ENCODE measurements at regions not wholly inside any gene's neighbourhood (a gene's known extent, or its start where the extent isn't known, plus 50 kb on each side); places are given as distances from the start of the nearest gene placed in this dataset.

DNA sequence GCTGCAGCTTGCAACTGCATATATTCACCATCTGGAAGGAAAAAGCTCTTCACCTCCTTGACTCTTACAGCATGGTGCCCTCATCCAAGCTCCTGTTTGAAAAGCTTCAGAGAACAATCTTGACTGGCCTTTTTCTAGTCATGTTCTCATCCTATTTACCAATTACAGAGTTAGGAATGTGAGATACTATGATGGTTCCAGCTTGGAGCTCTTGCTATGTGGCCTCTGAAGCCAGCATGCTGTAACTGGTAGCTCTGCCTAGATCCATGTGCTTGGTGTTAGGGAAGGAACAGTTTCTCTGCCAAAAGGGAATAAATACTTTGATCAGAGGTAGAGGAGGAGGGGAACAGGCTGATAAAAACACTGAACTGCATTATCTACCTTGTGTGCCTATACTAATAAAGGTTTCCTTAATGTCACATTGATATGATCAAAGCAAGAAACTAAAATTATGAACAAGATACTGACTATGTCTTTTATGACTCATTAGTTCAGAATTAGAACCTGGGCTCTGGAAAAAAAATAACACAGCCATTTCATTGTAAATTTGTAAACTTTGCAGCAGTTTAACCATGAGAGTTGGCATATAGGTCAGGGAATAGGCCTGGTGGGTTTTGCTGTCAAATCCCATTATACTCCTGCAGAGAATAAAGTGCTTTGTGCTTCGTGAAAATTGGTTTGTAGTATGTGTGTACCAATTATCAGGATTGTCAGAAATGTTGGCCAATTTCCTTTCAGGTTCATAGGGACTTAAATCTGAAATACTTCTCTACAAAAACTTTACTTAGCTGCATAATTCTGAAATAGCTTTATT, 92.7 kb downstream of the LEPR start:
- TF ChIP-seq EZH2 (optimal IDR thresholded peaks at IDR 0.05; ENCODE audit: low read depth, low read length) = no peak
- TF ChIP-seq EZH2phosphoT487 (IDR thresholded peaks at IDR 0.05; ENCODE audit: low read length) = no peak
- TF ChIP-seq, protein P1, sequence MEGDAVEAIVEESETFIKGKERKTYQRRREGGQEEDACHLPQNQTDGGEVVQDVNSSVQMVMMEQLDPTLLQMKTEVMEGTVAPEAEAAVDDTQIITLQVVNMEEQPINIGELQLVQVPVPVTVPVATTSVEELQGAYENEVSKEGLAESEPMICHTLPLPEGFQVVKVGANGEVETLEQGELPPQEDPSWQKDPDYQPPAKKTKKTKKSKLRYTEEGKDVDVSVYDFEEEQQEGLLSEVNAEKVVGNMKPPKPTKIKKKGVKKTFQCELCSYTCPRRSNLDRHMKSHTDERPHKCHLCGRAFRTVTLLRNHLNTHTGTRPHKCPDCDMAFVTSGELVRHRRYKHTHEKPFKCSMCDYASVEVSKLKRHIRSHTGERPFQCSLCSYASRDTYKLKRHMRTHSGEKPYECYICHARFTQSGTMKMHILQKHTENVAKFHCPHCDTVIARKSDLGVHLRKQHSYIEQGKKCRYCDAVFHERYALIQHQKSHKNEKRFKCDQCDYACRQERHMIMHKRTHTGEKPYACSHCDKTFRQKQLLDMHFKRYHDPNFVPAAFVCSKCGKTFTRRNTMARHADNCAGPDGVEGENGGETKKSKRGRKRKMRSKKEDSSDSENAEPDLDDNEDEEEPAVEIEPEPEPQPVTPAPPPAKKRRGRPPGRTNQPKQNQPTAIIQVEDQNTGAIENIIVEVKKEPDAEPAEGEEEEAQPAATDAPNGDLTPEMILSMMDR (IDR thresholded peaks at IDR 0.05; ENCODE audit: low read length) = no peak
- DNase-seq = no peak
- Histone ChIP-seq H3K4me2 (ENCODE audit: low read depth, low read length) (no peak overlapping the region), H3K79me2 (ENCODE audit: low read length) (no peaks in the 10 kb centered on the region), H3F3A (ENCODE audit: insufficient read depth, low read length) (no peaks in the 10 kb centered on the region), H3K9me3 (replicated peaks; ENCODE audit: insufficient read depth, low read length) (no peaks in the 10 kb centered on the region), H3K27ac (ENCODE audit: low read length) (no peak overlapping the region), H3K4me1 (ENCODE audit: low read length) (no peaks in the 10 kb centered on the region), H3K36me3 (replicated peaks; ENCODE audit: insufficient read depth, low read length) (no peaks in the 10 kb centered on the region), H2AFZ (ENCODE audit: low read length) (no peak overlapping the region), H4K20me1 (ENCODE audit: insufficient read depth, low read length) (no peaks in the 10 kb centered on the region), H3K9me2 (replicated peaks; ENCODE audit: insufficient read depth, low read length) (no peaks in the 10 kb centered on the region), H3K9ac (ENCODE audit: low read length) (no peak overlapping the region), H3K27me3 (replicated peaks; ENCODE audit: insufficient read depth, low read length) (no peaks in the 10 kb centered on the region), H3K4me3 (ENCODE audit: low read length) (no peak overlapping the region)

DNA sequence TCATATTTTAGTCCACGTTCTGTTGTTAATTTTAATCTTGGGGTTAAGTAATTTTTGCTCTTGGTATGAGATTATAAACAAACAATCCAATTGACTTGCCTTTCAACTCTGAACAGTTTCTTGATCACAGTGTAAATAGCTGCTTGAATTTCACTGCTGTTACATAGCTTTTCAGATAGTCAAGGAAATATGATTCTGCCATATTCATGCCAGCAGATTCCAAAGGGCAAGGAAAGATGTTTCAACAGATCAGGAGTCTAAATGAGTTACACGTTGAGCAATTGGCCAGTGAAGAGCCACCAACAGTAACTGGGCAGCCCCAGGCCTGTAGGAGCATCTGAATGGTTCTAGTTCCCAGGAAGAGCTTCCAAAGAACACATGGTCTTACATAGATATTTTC, 93.6 kb downstream of the LEPR start:
- Histone ChIP-seq H3K27me3 (replicated peaks; ENCODE audit: insufficient read depth, low read length) (no peaks in the 10 kb centered on the region), H3K36me3 (replicated peaks; ENCODE audit: insufficient read depth, low read length) (no peaks in the 10 kb centered on the region), H3K4me1 (ENCODE audit: low read length) (no peaks in the 10 kb centered on the region), H3K9me2 (replicated peaks; ENCODE audit: insufficient read depth, low read length) (no peaks in the 10 kb centered on the region), H2AFZ (ENCODE audit: low read length) (no peak overlapping the region), H4K20me1 (ENCODE audit: insufficient read depth, low read length) (no peaks in the 10 kb centered on the region), H3K79me2 (ENCODE audit: low read length) (no peaks in the 10 kb centered on the region), H3K4me2 (ENCODE audit: low read depth, low read length) (no peak overlapping the region), H3K9me3 (replicated peaks; ENCODE audit: insufficient read depth, low read length) (no peaks in the 10 kb centered on the region), H3K9ac (ENCODE audit: low read length) (no peak overlapping the region), H3K27ac (ENCODE audit: low read length) (no peak overlapping the region), H3K4me3 (ENCODE audit: low read length) (no peak overlapping the region), H3F3A (ENCODE audit: insufficient read depth, low read length) (no peaks in the 10 kb centered on the region)
- TF ChIP-seq, protein P1 (IDR thresholded peaks at IDR 0.05; ENCODE audit: low read length) = no peak
- TF ChIP-seq EZH2 (optimal IDR thresholded peaks at IDR 0.05; ENCODE audit: low read depth, low read length) (no peak), EZH2phosphoT487 (IDR thresholded peaks at IDR 0.05; ENCODE audit: low read length) (no peak)
- DNase-seq = no peak

DNA sequence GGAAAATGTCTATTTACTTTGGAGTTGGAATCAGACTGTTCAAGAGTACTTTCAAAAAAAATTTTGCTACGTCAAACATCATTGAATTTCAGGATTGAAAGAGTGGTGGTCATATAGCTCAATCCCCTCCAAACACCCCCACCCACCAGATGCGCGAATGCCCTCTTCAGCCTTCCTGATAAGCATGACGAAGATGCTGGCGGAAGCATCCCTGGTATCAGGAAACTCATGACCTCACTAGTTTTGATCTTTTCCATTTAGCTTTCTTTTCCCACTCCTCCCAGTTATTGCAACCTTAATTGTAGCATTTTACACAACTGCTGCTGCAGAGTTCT, 104.4 kb downstream of the LEPR start:
- no peak overlapping the region for H2AFZ ChIP-seq (ENCODE audit: low read length)
- H3K9me3 ChIP-seq (replicated peaks; ENCODE audit: insufficient read depth, low read length) = no peaks in the 10 kb centered on the region
- no peak overlapping the region for H3K4me3 ChIP-seq (ENCODE audit: low read length)
- no peaks in the 10 kb centered on the region for H3F3A ChIP-seq (ENCODE audit: insufficient read depth, low read length)
- DNase-seq = no peak
- no peaks in the 10 kb centered on the region for H3K9me2 ChIP-seq (replicated peaks; ENCODE audit: insufficient read depth, low read length)
- no peak overlapping the region for H3K4me2 ChIP-seq (ENCODE audit: low read depth, low read length)
- TF ChIP-seq, protein P1 (IDR thresholded peaks at IDR 0.05; ENCODE audit: low read length) = no peak
- no peak for TF ChIP-seq EZH2 (optimal IDR thresholded peaks at IDR 0.05; ENCODE audit: low read depth, low read length)
- TF ChIP-seq EZH2phosphoT487 (IDR thresholded peaks at IDR 0.05; ENCODE audit: low read length) = no peak
- H4K20me1 ChIP-seq (ENCODE audit: insufficient read depth, low read length) = no peaks in the 10 kb centered on the region
- H3K79me2 ChIP-seq (ENCODE audit: low read length) = no peaks in the 10 kb centered on the region
- H3K9ac ChIP-seq (ENCODE audit: low read length) = no peak overlapping the region
- H3K27me3 ChIP-seq (replicated peaks; ENCODE audit: insufficient read depth, low read length) = no peaks in the 10 kb centered on the region
- H3K36me3 ChIP-seq (replicated peaks; ENCODE audit: insufficient read depth, low read length) = no peaks in the 10 kb centered on the region
- H3K4me1 ChIP-seq (ENCODE audit: low read length) = no peaks in the 10 kb centered on the region
- no peak overlapping the region for H3K27ac ChIP-seq (ENCODE audit: low read length)

Measured in MM.1S (cell line).